GM12865 (cell line): ENCODE measurements at regions not wholly inside any gene's neighbourhood (a gene's known extent, or its start where the extent isn't known, plus 50 kb on each side); places are given as distances from the start of the nearest gene placed in this dataset.

Experiments used
- DNase-seq: peaks from one replicate; pipeline ENCODE4 v3.0.0; 2010; ENCODE audit warnings: low read depth
- H3K4me3 ChIP-seq: 2 replicates; pipeline ENCODE4 v1.5.1; 2011; ENCODE audit warnings: mild to moderate bottlenecking, low read depth, low read length, control low read depth
- TF ChIP-seq, protein P1 (sequence below): IDR thresholded peaks from 2 replicates; pipeline ENCODE4 v1.5.1; 2011; ENCODE audit warnings: low read length, control low read depth, low read depth, inconsistent platforms; ENCODE audit not compliant: insufficient read depth; ENCODE audit errors: missing control alignments

GRCh38 chr5:125011014-125011413, 264.6 kb upstream of the ZNF608 start:
- peak; percentile 74 for DNase-seq
- TF ChIP-seq, protein P1, sequence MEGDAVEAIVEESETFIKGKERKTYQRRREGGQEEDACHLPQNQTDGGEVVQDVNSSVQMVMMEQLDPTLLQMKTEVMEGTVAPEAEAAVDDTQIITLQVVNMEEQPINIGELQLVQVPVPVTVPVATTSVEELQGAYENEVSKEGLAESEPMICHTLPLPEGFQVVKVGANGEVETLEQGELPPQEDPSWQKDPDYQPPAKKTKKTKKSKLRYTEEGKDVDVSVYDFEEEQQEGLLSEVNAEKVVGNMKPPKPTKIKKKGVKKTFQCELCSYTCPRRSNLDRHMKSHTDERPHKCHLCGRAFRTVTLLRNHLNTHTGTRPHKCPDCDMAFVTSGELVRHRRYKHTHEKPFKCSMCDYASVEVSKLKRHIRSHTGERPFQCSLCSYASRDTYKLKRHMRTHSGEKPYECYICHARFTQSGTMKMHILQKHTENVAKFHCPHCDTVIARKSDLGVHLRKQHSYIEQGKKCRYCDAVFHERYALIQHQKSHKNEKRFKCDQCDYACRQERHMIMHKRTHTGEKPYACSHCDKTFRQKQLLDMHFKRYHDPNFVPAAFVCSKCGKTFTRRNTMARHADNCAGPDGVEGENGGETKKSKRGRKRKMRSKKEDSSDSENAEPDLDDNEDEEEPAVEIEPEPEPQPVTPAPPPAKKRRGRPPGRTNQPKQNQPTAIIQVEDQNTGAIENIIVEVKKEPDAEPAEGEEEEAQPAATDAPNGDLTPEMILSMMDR = no peak
- no peak overlapping the region for H3K4me3 ChIP-seq

GRCh38 chr5:125011419-125011818, 265.0 kb upstream of the ZNF608 start:
- no peak overlapping the region for H3K4me3 ChIP-seq
- TF ChIP-seq, protein P1 = no peak
- no peak for DNase-seq

GRCh38 chr5:125011947-125012346, 265.5 kb upstream of the ZNF608 start:
- H3K4me3 ChIP-seq = no peak overlapping the region
- TF ChIP-seq, protein P1 = no peak
- no peak for DNase-seq

DNA sequence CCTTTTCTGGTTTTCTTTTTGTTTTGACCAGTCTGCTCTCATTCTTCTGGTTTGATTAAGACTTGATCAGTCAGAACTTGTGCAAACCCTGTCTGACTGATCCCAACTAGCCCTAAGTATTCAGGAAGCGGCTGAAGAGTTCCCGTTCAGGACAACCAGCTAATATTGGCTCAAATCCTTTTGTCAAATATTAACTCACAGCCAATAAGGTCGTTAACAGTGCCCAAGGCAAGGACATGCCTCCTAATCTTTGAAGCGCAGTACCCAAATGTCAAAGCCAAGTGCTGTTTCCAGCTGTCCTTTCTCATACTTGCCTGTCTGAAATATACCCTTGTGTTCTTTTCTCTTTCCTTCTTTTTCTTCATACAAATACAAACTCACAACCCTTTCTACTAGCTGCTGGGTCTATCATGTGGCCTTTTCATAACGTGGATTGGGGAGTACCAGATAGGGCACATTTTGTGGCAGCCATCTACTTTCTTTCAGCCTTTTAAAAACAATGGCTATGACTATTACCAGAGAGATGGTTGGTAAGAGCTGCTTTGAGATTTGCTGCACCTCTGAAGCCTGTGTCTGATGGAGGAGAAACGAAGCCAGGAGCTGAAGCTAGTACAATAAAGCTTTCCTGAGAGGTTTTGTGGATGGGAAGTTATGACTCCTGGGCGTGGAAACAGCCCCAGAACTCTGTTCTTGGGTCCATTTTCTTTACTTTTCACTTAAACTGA, 266.4 kb upstream of the ZNF608 start:
- no peak overlapping the region for H3K4me3 ChIP-seq
- TF ChIP-seq, protein P1 = no peak
- DNase-seq = no peak

DNA sequence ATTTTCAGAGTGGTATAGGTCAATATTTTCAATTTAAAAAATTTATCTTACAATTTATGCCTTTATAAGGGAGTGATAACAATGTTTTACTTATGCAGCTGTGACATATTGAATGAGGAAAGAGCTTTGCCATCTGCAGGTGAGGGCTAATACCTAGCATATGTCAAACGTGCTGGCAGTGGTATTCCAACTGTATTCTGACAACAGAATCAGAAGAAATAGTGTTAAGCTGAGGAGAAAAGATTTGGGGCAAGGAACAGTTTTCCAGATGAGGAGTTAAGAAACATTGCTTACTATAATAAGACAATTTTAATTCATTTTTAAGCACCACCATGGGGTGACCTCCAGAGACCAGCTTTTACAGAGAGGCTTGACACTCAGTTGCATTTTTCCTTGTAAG, 267.8 kb upstream of the ZNF608 start:
- no peak for DNase-seq
- H3K4me3 ChIP-seq = no peak overlapping the region
- TF ChIP-seq, protein P1 = no peak

GRCh38 chr5:125017796-125018195, 271.4 kb upstream of the ZNF608 start:
- TF ChIP-seq, protein P1 = no peak
- no peak for DNase-seq
- H3K4me3 ChIP-seq = no peak overlapping the region

GRCh38 chr5:125023673-125024072, 277.2 kb upstream of the ZNF608 start:
- DNase-seq = no peak
- no peak overlapping the region for H3K4me3 ChIP-seq
- TF ChIP-seq, protein P1 = no peak
